Activated naive CD4-positive, alpha-beta T cell treated with anti-CD3 and anti-CD28 coated beads, Interleukin-2, amount 50 U/mL, for 72 hours (primary cell): ENCODE measurements at regions not wholly inside any gene's neighbourhood (a gene's known extent, or its start where the extent isn't known, plus 50 kb on each side); places are given as distances from the start of the nearest gene placed in this dataset.

Experiments
- ATAC-seq, 2 donors: fragments of 150-1000 bp; cut with Tn5 transposase; 2 replicates each; pipeline ENCODE4 v1.10.0; 2021; ENCODE audit warnings: mild to moderate bottlenecking in 2 of 2, moderate library complexity in 2 of 2
- DNase-seq, 2 donors: peaks; one replicate each; pipeline ENCODE4 v3.0.0; 2021 to 2022; ENCODE audit warnings: low spot score in 2 of 2
- H3K27ac Mint-ChIP-seq, 2 donors: one replicate each; pipeline ENCODE4 v1.8.0; 2022; ENCODE audit warnings: mild to moderate bottlenecking in 2 of 2, mixed read lengths in 2 of 2
- H3K36me3 Mint-ChIP-seq, 2 donors: one replicate each; pipeline ENCODE4 v1.8.0; 2022; ENCODE audit warnings: mixed read lengths in 2 of 2
- H3K9me3 Mint-ChIP-seq, 2 donors: one replicate each; pipeline ENCODE4 v1.8.0; 2022; ENCODE audit warnings: mixed read lengths in 2 of 2

DNA sequence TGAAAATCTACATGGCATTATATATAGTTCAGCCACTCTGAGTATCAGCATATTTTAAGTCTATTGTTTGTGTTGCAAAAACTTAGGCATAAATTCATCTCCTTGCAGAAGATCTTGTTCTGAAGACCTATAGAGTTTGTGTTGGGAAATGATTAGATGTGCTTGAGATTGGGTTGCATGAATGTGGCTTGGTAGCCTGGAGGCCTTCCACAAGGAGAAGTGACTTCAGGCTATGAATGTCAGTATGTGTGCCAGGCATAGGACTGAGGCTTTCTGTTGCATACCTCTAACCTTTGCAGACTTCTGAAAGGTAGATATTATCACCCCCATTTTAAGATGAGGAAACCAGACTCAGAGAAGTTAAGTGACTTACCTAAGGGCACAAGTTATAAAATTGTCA is 188.6 kb downstream of the OLFM4 start:
- Mint-ChIP-seq H3K27ac (no peak overlapping the region), H3K9me3 (peaks cover 3 to 4% of the 10 kb centered on the region in 2 donors), H3K36me3 (no peaks in the 10 kb centered on the region)
- DNase-seq (no peak), ATAC-seq (no peak)

DNA sequence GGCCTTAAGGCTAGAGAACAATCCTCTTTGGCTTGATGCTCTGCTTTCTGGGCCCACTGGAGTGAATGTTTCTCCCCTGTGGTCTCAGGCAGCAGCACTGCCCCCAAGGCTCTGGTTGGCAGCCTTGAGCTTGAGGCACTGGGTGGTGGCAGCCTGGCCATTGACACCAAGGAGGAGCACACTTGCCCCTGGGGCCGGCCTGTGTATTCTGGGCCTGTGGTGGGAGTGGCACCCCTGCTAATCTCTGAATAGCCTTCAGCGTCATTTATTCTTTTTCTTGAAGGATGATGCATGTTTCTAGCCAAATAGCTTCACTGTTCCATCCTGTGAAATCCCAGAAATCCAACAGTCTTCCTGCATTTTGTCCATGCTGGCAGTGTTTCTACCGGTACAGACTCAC is 191.4 kb downstream of the OLFM4 start:
- no peak for ATAC-seq
- peaks cover 12 to 15% of the 10 kb centered on the region in 2 donors for H3K9me3 Mint-ChIP-seq
- DNase-seq, result no peak
- H3K36me3 Mint-ChIP-seq, result no peaks in the 10 kb centered on the region
- H3K27ac Mint-ChIP-seq, result no peak overlapping the region

DNA sequence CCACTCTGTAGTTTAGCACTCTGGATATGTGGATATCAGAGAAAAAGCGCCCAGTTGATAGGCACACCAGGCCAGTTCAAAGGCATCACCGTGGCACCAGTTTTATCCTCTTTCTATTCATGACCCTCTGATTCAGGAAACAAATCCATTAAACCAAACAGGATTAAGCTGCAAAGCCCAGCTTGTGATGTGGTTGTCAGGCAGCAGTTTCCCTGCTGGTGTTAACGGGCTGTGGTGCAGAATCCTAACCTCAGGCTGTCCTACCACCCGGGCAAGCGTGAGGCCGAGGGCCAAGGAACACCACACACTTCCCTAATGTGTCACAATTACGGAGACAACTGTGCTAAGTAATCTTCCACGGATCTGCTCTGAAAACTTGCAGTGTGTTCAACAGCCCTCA is 209.1 kb downstream of the OLFM4 start:
- ATAC-seq, result no peak
- no peak overlapping the region for H3K27ac Mint-ChIP-seq

DNA sequence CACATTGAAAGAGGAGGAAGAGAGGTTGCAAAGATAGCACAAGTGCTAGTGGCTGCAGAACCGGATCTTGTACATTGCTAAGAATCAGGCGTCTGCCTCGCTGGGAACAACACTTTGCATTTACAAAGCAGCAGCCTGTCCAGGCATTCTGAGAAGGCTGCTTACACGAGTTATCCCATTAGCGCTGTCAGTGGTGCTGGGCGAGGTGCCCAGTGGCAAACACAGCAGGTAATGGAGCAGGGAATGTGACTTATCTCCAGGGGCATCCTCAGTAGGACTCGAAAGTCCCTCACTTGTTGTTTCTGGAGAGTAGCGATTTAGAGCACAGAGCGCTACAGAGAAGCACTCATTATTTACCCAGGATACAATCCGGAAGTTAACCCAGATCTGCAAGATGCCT is 209.6 kb downstream of the OLFM4 start:
- H3K9me3 Mint-ChIP-seq, result no peaks in the 10 kb centered on the region
- ATAC-seq, result no peak
- H3K27ac Mint-ChIP-seq, result no peak overlapping the region
- H3K36me3 Mint-ChIP-seq, result no peaks in the 10 kb centered on the region
- no peak for DNase-seq

More for the DNA sequence above, 209.1 kb downstream of the OLFM4 start:
- Mint-ChIP-seq H3K36me3 (no peaks in the 10 kb centered on the region), H3K9me3 (no peaks in the 10 kb centered on the region)
- no peak for DNase-seq

DNA sequence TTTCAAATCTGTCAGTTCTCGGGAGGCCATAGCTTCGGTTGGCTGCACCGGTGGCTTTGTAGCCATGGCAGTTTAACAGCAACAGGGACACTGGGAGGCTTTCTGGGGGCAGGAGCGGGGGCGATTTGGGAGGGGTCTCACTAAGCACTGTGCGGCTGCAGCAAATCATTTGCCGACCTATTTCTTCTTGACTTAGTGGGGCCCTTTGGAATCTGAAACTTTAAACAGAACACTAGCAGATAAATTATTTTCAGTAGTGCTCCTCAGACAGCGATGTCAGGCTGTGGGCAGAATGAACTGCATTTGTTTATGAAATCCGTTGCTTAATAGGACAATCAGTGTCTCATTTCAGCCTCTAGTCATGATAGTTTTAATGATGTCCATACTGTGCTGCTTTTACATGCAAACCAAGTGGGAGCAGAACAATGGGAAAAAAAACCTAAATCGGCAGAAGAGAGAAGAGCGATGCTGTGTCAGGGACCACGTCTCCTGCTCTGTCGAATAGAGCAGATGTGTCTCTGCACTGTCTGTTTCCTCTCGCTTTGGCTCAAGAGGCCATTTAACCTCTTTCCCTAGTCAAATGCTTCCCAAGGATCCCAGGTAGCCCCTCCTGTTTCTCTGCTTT is 211.9 kb downstream of the OLFM4 start:
- DNase-seq (no peak), ATAC-seq (no peak)
- Mint-ChIP-seq H3K9me3 (no peaks in the 10 kb centered on the region), H3K27ac (no peak overlapping the region), H3K36me3 (no peaks in the 10 kb centered on the region)

DNA sequence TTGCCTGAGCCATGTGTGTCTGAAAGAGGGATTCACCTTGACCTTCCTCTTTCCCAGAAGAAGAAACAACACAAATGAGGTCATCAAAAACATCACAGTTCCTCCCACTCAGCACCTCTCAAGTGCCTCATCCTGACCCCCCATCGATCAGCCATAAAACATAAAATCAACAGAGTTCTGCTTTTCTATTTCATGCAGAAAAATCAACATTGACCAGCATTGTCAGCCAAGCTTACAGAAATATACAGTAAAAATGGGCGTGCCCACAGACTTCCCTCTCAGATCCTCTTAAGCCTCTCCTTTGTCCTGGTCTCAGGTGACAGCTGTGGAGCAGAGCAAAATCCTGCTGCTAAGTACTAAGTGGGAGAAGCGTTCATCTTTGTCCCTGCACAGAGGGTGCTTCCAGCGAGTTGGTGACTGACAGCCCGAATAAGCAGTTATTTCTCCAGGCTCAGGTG is 213.3 kb downstream of the OLFM4 start:
- H3K36me3 Mint-ChIP-seq, result no peaks in the 10 kb centered on the region
- no peak overlapping the region for H3K27ac Mint-ChIP-seq
- H3K9me3 Mint-ChIP-seq, result no peaks in the 10 kb centered on the region
- ATAC-seq (no peak), DNase-seq (no peak)

DNA sequence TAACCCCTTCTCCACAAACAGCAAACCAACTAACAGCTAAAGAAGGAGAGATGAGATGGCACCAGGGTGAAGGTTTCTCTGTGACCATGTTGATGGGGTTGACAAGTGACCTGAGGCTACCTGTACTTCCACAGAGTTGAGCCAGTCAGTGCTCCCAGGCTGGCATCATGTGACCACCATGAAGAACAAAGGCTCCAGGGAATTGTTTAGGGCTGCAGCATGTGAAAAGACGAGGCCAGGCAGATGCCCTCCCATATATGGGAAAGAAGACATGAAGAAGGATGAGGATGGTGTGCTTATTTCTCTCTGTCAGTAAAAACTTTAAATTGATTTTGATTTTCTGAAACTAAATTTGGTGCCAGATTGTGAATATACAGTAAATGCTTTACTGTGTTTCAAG is 220.6 kb downstream of the OLFM4 start:
- no peaks in the 10 kb centered on the region for H3K36me3 Mint-ChIP-seq
- ATAC-seq (no peak), DNase-seq (no peak)
- no peaks in the 10 kb centered on the region for H3K9me3 Mint-ChIP-seq
- no peak overlapping the region for H3K27ac Mint-ChIP-seq

DNA sequence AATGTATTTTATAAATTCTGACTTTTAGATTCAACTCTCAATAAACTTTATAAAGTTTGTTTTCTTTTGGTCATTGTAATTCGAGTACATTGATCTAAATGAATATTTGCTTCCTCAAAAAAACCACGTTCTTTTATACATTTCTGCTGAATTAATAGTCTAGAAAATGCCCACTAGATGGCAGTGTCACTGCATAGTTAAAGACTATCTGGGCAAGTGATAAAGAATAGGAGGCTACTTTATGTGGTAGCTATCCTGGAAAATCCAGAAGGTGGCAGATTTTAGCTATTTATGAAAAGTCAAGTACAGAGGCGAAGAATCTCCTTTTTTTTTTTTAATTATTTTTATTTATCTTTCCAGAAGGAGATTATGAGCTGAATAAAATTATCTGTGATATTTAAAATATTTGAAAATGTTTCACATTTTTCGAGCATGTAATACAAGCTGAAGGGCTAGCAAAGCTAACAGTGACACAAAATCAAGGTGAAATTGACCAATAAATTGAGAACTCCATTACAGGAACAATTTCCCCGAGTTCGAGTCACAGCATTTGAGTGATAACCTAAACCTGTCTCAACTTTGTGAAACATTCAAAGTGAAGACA is 221.8 kb downstream of the OLFM4 start:
- no peaks in the 10 kb centered on the region for H3K9me3 Mint-ChIP-seq
- no peaks in the 10 kb centered on the region for H3K36me3 Mint-ChIP-seq
- ATAC-seq (peak; percentile 64 to 71), DNase-seq (peak in 1 of 2 donors; percentile 21)
- no peak overlapping the region for H3K27ac Mint-ChIP-seq

DNA sequence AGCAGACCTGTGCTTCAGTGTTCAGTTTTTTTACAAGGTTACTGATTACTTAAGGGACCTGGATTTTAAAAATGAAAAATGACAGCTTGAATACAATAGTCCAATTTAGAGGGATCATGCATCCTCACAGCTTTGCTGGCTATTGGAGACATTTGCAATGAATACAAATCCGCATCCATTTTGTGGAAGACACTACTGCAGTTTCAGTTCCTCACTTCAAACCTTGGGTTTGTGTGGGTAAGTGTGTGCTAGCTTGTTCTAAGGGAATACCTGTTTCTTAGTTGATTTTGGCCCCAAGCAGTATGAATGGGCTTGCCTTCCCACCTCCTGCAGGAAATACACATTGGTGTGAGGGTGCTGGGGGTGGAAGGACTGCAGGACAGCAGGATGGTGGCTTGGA is 222.4 kb downstream of the OLFM4 start:
- no peak overlapping the region for H3K27ac Mint-ChIP-seq
- DNase-seq, result no peak
- H3K9me3 Mint-ChIP-seq, result no peaks in the 10 kb centered on the region
- ATAC-seq, result no peak
- no peaks in the 10 kb centered on the region for H3K36me3 Mint-ChIP-seq

DNA sequence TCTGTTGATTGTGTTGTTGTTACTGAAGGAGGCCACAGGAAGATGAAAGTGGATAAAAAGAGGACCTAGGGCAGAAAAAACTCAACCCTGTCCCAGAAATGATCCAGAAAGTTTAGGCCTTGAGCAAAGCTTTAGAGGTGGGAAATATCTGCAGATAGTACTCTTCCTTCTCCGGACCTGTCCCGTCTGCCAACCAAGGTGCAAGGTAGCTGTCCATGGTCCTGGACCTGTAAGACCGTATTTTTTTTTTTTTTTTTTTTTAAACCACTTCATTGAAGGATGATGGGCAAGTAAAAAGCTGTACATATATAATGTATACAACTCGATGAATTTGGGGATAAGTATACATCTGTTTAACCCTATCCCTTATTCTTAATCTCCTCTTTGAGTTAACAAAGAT is 225.9 kb downstream of the OLFM4 start:
- no peak overlapping the region for H3K27ac Mint-ChIP-seq

DNA sequence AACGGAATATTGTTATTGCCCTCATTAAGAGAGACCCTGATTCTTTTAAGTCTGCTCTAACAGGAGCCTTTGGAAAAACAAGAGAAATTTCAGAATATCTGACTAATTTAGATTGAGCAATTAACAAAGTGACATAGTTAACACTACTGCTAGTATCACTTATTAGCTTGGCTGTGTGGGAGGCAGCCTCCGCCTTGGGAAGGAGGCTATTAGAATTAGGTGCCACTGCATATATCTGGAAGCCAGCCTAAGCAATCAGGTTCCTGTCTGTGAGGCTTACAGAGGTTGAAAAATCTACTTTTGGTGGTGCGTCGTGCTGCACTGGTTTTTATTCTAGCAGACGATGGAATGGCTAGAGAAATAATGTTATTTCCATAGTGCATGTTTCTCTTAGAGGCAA is 227.2 kb downstream of the OLFM4 start:
- no peak overlapping the region for H3K27ac Mint-ChIP-seq
- DNase-seq (no peak), ATAC-seq (no peak)
- no peaks in the 10 kb centered on the region for H3K9me3 Mint-ChIP-seq
- H3K36me3 Mint-ChIP-seq, result no peaks in the 10 kb centered on the region

More for the DNA sequence above, 225.9 kb downstream of the OLFM4 start:
- no peaks in the 10 kb centered on the region for H3K36me3 Mint-ChIP-seq
- ATAC-seq, result no peak
- H3K9me3 Mint-ChIP-seq, result no peaks in the 10 kb centered on the region
- DNase-seq, result no peak

DNA sequence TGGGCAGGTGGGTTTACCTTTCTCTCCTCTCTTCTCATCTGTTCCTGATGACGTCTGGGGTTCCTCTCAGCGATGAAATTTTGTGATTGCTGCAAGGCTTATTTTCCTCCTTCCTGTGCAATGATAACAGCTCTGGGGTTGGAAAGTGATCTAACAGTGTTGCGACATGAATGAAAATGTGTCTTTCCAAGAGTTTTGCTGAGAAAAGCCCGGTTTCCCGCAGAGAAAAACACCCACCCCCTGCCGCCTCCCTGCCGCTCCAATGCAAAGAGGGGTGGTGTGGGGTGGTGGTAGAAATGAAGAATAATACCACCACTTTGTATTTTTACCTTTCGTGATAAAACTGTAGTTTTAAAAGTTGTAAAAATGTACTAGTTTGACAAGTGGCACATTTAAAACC is 232.0 kb downstream of the OLFM4 start:
- no peak for ATAC-seq
- Mint-ChIP-seq H3K36me3 (no peaks in the 10 kb centered on the region), H3K27ac (no peak overlapping the region)

DNA sequence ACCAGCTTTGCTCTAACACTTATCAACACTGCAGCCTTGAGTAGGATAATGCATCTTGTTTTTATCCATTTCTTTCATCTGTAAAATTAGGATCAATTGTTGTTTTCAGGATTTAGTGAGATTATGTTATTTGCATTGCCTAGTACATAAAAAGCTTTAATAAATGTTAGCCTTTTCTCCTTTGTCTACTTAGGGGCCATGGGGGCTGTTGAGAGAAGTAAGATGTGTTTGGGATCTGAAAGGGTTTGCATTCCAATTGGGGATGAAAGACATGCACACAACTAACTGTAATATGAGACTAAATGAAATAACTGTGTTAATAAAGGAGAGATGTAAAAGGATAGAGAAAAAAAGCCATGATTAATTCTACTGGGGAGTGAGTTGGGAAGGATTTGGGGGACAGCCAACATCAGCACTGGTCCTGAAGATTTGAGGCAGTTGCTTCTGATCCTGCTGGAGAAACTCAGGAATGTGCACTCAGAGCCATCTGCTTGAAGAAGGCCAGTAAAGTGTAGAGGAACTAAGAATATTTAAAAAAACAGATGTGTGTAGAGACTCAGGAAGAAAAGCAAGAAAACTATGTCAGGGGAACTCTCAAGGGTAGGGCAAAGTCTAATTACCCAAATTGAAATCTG is 236.3 kb downstream of the OLFM4 start:
- no peaks in the 10 kb centered on the region for H3K36me3 Mint-ChIP-seq
- H3K27ac Mint-ChIP-seq, result no peak overlapping the region
- ATAC-seq (no peak), DNase-seq (no peak)
- peaks cover 7 to 12% of the 10 kb centered on the region in 2 donors for H3K9me3 Mint-ChIP-seq

More for the DNA sequence above, 232.0 kb downstream of the OLFM4 start:
- H3K9me3 Mint-ChIP-seq, result peaks cover 0 to 4% of the 10 kb centered on the region in 2 donors
- no peak for DNase-seq

DNA sequence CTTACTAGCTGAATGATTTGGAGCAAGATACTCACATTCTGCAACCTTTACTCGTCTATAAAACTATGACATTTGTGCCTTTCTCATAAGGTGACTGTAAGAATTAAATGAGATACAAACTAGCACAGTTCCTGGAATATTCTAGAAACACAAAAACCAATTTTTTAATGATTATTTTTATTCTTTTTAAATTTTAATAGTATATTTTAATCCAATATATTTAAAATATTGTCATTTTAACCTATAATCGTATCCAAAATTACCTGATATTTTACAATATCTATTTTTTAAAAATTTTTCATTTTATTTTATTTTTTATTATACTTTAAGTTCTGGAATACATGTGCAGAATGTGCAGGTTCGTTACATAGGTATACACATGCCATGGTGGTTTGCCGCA is 238.1 kb downstream of the OLFM4 start:
- Mint-ChIP-seq H3K36me3 (peaks cover 0 to 3% of the 10 kb centered on the region in 2 donors), H3K27ac (no peak overlapping the region), H3K9me3 (peaks cover 7 to 14% of the 10 kb centered on the region in 2 donors)
- DNase-seq (no peak), ATAC-seq (no peak)

DNA sequence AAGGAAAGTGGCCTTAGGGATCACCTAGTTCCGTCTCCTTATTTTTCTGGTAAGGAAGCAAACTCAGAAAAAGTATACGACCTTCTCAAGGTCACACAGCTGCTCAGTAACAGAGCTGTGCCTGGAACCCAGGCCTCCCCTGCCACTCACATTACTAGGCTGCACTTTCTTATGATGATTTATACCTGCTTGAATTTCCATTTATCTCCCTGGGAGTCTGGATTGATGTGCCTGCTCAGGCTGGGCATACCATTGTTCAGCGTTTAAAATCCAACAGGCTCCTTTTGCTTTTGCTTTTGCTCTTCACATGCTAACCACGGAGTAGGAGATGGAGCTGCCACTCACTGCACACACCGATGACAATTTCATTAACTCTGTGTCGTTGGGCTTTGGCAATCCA is 241.0 kb downstream of the OLFM4 start:
- Mint-ChIP-seq H3K9me3 (peaks cover 7 to 15% of the 10 kb centered on the region in 2 donors), H3K36me3 (peaks cover 0 to 5% of the 10 kb centered on the region in 2 donors), H3K27ac (no peak overlapping the region)
- DNase-seq (no peak), ATAC-seq (no peak)

DNA sequence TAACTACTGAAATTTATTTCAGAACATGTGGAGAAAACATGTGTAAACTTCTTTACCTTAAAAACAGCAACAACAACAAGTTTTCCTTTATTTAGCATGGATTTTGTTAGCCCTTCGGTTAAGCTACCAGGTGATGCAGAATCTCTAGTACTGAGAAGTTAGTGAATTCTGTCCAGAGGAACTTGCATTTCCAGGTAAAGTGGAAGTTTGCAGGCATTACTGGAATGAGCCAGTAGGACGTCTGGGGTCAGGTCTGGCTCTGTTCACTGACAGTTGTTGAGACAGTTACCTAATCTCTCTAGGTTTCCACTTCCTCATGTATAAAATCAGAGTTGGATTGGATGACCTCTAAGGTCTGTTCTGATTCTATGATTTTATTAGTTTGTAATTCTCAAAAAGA is 244.3 kb downstream of the OLFM4 start:
- no peak overlapping the region for H3K27ac Mint-ChIP-seq
- ATAC-seq, result no peak
- H3K36me3 Mint-ChIP-seq, result peaks cover 0 to 5% of the 10 kb centered on the region in 2 donors
- H3K9me3 Mint-ChIP-seq, result peaks cover 2 to 12% of the 10 kb centered on the region in 2 donors
- no peak for DNase-seq

DNA sequence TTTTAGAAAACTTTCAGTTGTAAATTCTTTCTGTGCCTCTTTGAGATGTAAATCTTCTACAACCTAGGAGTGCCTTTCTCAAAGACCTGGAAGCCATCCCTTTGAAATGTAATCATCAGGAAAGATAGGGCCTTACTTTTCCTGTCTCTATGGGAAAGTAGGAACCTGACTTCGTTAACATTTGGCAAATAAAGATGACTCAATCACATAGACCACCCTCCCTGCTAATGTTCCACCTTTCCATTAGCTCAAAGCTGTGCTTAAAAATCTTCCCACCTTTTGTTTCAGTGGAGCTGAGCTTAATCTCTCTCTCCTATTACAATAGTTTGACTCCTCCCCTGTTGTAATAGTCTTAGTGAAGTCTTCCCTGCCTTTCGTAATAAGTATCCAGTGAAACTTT is 247.7 kb downstream of the OLFM4 start:
- no peak for DNase-seq
- H3K27ac Mint-ChIP-seq, result no peak overlapping the region
- peaks cover 8 to 13% of the 10 kb centered on the region in 2 donors for H3K9me3 Mint-ChIP-seq
- peaks cover 0 to 5% of the 10 kb centered on the region in 2 donors for H3K36me3 Mint-ChIP-seq
- ATAC-seq, result no peak

DNA sequence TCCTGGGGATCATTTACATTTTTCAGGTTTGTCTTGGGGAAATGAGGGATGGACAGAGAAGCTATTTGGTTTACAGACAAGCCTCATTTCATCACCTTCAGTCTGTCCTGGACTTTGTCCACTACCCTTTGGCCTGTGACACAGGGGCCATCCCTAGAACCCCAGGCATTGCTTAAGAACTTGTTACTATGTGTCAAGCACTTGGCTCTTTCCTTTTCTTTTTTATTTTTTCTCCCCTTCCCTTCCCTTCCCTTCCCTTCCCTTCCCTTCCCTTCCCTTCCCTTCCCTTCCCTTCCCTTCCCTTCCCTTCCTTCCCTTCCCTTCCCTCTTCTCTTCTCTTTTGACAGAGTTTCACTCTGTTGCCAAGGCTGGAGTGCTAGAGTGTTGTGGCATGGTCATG is 253.1 kb downstream of the OLFM4 start:
- H3K9me3 Mint-ChIP-seq, result peaks cover 0 to 13% of the 10 kb centered on the region in 2 donors
- DNase-seq (no peak), ATAC-seq (no peak)
- H3K36me3 Mint-ChIP-seq, result no peaks in the 10 kb centered on the region
- no peak overlapping the region for H3K27ac Mint-ChIP-seq
